ENCODE measurements at regions not wholly inside any gene's neighbourhood (a gene's known extent, or its start where the extent isn't known, plus 50 kb on each side); places are given as distances from the start of the nearest gene placed in this dataset.

DNA sequence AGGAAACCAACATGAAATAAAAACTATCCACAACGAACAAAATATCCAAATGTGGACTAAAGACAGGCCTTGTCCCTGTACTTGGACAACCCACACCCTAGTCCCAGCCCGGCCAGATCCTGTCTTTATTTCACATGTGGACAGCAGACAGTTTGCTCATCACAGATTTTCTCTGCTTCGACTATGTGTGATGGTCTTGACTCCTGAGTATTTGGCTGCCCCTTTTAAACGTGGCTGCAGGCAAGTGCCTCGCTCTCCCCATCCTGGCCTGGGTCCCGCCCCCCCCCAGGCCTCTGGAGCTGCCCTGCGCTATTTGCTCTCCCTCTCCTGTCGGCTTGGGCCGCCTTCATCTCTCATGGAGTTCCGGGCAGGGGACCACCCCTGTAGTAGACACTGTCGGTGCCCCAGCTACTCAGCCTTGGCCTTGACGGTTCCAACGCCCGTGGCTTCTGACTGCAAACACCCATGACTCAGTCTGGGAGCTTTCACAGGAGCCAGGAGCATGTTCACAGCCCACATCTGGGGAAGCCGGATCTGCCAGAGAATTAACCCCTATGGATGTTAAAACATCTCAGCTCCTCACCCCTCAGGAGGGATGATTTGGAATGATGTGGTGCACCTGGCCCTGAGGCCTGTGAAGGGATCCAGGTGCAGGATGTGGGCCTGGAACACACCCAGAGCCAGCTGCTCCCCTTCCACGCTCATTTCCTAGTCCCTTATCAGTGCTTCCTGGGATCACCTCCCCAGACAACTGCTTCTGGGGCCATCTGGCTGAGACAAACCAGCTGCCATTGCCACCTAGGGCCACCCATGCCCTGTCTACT lies 229.7 kb upstream of the RPL38 start:
- Mint-ChIP-seq H3K4me1 (ENCODE audit: unreplicated experiment) (no peaks in the 10 kb centered on the region), H3K27ac (ENCODE audit: unreplicated experiment) (no peak overlapping the region), H3K4me3 (ENCODE audit: unreplicated experiment) (no peak overlapping the region), H3K9me3 (ENCODE audit: unreplicated experiment) (no peaks in the 10 kb centered on the region), H3K27me3 (ENCODE audit: unreplicated experiment) (peaks cover 5% of the 10 kb centered on the region), H3K36me3 (ENCODE audit: low read depth, unreplicated experiment) (peaks cover 4% of the 10 kb centered on the region)
- DNase-seq (ENCODE audit: low spot score), result no peak
- no peak for TF ChIP-seq CTCF (IDR thresholded peaks at IDR 0.05; ENCODE audit: unreplicated experiment)

DNA sequence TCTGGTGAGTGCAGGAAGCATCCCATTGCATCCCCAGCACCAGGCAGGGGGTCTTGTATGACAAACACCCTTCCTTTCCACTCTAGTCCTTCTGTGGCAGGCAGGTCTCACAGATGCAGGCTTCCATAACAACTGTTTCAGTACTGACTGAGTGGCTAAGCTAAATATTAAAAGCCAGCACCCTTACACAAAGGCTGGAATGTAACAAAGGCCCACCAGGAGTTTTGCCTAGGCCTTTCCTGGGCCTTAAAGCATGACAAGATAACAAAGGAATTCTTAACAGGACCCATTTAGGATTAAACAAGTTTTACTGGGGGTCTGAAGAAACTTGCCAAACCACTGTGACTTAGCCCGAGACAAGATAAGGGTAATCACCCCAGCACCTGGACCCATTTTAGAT lies 228.9 kb upstream of the RPL38 start:
- H3K9me3 Mint-ChIP-seq (ENCODE audit: unreplicated experiment), result no peaks in the 10 kb centered on the region
- no peak overlapping the region for H3K4me3 Mint-ChIP-seq (ENCODE audit: unreplicated experiment)
- TF ChIP-seq CTCF (IDR thresholded peaks at IDR 0.05; ENCODE audit: unreplicated experiment), result no peak
- H3K36me3 Mint-ChIP-seq (ENCODE audit: low read depth, unreplicated experiment), result peaks cover 4% of the 10 kb centered on the region
- no peaks in the 10 kb centered on the region for H3K4me1 Mint-ChIP-seq (ENCODE audit: unreplicated experiment)
- peaks cover 5% of the 10 kb centered on the region for H3K27me3 Mint-ChIP-seq (ENCODE audit: unreplicated experiment)
- no peak overlapping the region for H3K27ac Mint-ChIP-seq (ENCODE audit: unreplicated experiment)
- no peak for DNase-seq (ENCODE audit: low spot score)

- no peaks in the 10 kb centered on the region for H3K9me3 Mint-ChIP-seq (ENCODE audit: unreplicated experiment)
- H3K36me3 Mint-ChIP-seq (ENCODE audit: low read depth, unreplicated experiment), result no peaks in the 10 kb centered on the region
- no peak for DNase-seq (ENCODE audit: low spot score)
- TF ChIP-seq CTCF (IDR thresholded peaks at IDR 0.05; ENCODE audit: unreplicated experiment), result no peak
- no peaks in the 10 kb centered on the region for H3K4me1 Mint-ChIP-seq (ENCODE audit: unreplicated experiment)
- peaks cover 2% of the 10 kb centered on the region for H3K27me3 Mint-ChIP-seq (ENCODE audit: unreplicated experiment)
- no peak overlapping the region for H3K27ac Mint-ChIP-seq (ENCODE audit: unreplicated experiment)
- H3K4me3 Mint-ChIP-seq (ENCODE audit: unreplicated experiment), result no peak overlapping the region
These were observed 227.3 kb upstream of the RPL38 start for GRCh38 chr17:73976147-73976546.

DNA sequence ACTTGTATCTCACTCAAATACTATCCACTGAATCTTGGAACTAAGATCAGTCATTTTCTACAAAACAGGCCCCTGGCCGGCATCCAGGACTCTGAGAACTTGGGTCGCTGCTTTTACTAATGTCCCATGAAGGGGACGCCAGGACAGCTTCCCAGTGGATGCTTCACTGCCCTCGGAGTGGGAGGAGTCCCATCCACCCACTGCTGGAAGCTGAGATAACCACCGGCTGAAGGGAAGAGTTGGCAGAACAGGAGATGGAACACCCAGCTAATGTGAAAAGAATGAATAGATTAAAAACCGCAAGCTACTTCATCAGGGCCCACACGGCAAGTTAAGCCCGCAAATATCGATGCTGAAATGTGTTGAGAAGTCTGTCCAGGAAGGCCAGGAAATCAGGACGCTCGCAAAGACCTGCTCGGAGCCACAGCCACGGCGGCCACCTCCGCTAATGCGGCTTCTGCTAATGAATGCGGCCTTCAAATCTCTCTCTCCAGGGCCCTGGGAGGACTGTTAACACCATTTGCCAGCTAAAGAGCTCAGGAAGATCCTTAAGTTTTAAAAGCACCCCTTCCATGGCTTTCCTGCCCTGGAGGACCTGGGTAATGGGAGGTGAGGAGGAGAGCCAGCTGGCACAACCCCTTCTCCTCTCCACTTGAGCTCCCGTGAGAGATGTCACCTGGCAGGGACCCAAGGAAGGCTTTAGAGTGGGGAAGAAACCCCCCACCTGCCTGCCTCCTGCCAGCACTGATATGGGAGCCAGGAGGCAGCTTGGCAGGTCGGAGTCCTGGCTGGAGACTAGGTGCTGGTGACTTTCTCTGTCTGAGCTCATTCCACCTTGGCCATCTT lies 226.6 kb upstream of the RPL38 start:
- peaks cover 3% of the 10 kb centered on the region for H3K27me3 Mint-ChIP-seq (ENCODE audit: unreplicated experiment)
- H3K27ac Mint-ChIP-seq (ENCODE audit: unreplicated experiment), result no peak overlapping the region
- no peak for TF ChIP-seq CTCF (IDR thresholded peaks at IDR 0.05; ENCODE audit: unreplicated experiment)
- DNase-seq (ENCODE audit: low spot score), result no peak
- no peaks in the 10 kb centered on the region for H3K4me1 Mint-ChIP-seq (ENCODE audit: unreplicated experiment)
- H3K36me3 Mint-ChIP-seq (ENCODE audit: low read depth, unreplicated experiment), result no peaks in the 10 kb centered on the region
- H3K9me3 Mint-ChIP-seq (ENCODE audit: unreplicated experiment), result no peaks in the 10 kb centered on the region
- H3K4me3 Mint-ChIP-seq (ENCODE audit: unreplicated experiment), result no peak overlapping the region

- Mint-ChIP-seq H3K27ac (ENCODE audit: unreplicated experiment) (no peak overlapping the region), H3K4me1 (ENCODE audit: unreplicated experiment) (no peaks in the 10 kb centered on the region), H3K27me3 (ENCODE audit: unreplicated experiment) (peaks cover 8% of the 10 kb centered on the region), H3K36me3 (ENCODE audit: low read depth, unreplicated experiment) (no peaks in the 10 kb centered on the region), H3K4me3 (ENCODE audit: unreplicated experiment) (no peak overlapping the region), H3K9me3 (ENCODE audit: unreplicated experiment) (no peaks in the 10 kb centered on the region)
- TF ChIP-seq CTCF (IDR thresholded peaks at IDR 0.05; ENCODE audit: unreplicated experiment), result no peak
- DNase-seq (ENCODE audit: low spot score), result no peak
These were observed 223.0 kb upstream of the RPL38 start for GRCh38 chr17:73980517-73980916.

Data from endothelial cell (in vitro differentiated cells).